ENCODE measurements at regions not wholly inside any gene's neighbourhood (a gene's known extent, or its start where the extent isn't known, plus 50 kb on each side); places are given as distances from the start of the nearest gene placed in this dataset.
A peak's percentile ranks its signal among the peaks of the same experiment; 100 is the strongest.

DNA sequence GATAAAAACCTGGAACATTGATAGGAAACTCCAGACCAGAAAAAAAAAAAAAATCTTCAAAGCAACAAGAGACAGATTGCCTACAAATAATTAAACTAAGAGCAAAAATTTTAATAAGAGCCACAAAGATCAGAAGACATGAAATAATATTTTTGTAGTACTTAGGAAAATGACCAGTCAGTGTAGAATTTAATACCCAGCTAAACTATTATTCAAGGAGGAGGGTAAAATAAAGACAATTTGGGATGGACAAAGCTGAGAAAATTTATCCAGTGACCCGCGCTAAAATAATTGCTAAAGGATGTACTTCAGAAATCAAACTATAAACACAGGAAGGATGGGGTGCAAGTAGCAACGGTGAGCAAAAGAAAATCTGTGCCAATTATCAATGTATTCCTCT is 133.2 kb downstream of the AQP9 start:
- DNase-seq = no peak

GRCh38 chr15:58273104-58273503 is 134.9 kb downstream of the AQP9 start:
- DNase-seq = no peak

- DNase-seq = no peak
Measured at GRCh38 chr15:58274885-58275284, 136.7 kb downstream of the AQP9 start.

- DNase-seq = no peak
Measured at GRCh38 chr15:58275785-58276184, 137.6 kb downstream of the AQP9 start.

DNA sequence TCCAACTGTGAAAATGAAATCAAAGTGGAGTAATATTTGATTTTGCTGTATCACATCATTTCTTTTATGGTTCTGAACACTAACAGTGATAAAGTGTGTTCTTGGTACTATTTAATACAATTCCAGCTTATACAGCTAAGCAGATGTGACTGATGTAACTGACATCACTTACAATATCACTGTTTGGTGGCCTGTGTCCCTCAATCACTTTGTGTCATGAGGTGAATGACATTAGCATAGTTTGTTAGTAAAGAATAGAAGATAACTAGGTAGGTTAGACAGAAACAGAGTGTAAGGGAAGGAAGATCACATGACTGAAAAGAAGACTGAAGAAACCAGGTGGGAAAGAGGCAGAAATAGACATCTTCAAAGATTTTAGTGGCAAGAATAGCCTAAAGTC is 138.7 kb downstream of the AQP9 start:
- DNase-seq = no peak

- no peak for DNase-seq
Measured at GRCh38 chr15:58277333-58277732, 139.2 kb downstream of the AQP9 start.

DNA sequence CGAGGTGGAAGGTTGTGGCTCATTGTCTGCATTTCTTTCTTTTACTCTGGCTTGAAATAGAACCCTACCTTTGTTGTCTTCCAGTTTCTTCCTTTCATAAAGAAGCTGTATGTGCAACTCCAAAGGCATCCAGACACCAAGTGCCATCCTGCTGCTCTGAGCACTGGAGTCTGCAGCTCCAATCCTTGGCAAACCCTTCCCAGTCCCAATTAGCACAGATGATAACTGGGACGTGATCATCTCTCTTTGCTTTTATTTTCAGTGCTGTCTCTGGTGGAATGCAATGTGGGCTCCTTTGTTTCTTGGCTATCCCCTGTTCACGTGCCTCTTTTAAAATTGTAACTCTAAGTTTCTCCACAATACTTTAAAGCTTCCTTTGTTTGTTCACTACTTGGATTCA is 140.9 kb downstream of the AQP9 start:
- no peak for DNase-seq

DNA sequence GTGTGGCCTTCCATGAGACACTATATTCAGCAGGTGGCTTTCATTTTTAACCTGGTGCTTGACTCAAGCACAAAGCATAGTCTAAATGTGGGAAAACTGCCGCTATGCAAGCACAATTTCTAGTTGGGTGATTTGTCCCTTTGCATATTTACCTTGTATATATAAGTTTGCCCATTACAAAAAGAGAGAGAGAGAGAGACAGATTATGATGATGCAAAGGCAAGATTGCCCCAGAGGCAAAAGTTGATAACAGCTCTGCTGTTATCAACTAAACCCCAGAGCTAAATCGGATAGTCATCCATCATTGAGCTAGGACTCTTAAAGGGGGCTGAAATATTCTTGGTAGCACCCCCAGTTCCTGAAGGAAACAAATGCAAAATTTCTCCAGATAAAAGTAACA is 141.5 kb downstream of the AQP9 start:
- DNase-seq = no peak

GRCh38 chr15:58282060-58282708 is 144.0 kb downstream of the AQP9 start:
- DNase-seq = no peak

- no peak for DNase-seq
Measured at GRCh38 chr15:58283302-58283701, 145.1 kb downstream of the AQP9 start.

GRCh38 chr15:58284293-58284692 is 146.1 kb downstream of the AQP9 start:
- no peak for DNase-seq

- no peak for DNase-seq
Measured at GRCh38 chr15:58285212-58285920, 146.4 kb upstream of the LIPC start.

- no peak for DNase-seq
Measured at GRCh38 chr15:58285921-58286278, 145.9 kb upstream of the LIPC start.

GRCh38 chr15:58286523-58286922 is 145.3 kb upstream of the LIPC start:
- no peak for DNase-seq

GRCh38 chr15:58287891-58288290 is 143.9 kb upstream of the LIPC start:
- DNase-seq = no peak

DNA sequence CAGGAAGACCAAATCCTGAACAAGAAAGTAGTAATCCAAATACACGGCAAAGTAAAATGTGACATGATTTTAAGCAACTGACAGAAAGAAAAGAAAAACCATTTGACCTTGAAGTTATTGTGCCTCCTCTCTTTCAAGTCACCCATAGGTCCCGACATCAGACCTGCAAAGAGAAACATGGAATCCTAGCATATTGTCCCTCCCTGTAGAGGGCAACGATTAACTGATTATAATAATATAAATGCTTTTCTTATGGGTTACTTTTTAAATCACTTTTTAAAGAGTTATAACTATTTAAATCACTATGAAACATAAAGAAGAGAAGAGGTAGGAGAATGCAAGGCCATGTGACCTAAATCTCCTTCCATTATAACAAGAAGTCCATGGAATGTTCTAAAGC is 143.2 kb upstream of the LIPC start:
- DNase-seq = no peak

DNA sequence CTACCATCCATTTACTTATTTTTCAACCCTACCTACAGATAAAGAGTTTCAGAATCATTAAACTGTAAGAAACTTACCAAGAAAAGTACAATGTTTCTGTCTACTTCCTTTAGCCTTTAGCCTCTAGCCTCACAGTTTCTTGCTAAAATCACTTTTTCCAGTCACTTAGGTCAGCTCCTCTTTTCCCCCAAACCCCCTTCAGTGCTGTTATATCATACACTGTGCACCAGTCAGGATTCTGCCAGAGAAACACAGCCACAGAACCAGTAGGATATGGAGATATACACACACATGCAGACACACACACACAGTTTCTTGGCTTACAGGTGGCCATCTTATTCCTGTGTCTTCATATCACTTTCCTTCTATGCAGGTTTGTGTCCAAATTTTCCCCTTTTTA is 139.9 kb upstream of the LIPC start:
- no peak for DNase-seq

GRCh38 chr15:58292751-58293175 is 139.0 kb upstream of the LIPC start:
- DNase-seq = peak; percentile 17

DNA sequence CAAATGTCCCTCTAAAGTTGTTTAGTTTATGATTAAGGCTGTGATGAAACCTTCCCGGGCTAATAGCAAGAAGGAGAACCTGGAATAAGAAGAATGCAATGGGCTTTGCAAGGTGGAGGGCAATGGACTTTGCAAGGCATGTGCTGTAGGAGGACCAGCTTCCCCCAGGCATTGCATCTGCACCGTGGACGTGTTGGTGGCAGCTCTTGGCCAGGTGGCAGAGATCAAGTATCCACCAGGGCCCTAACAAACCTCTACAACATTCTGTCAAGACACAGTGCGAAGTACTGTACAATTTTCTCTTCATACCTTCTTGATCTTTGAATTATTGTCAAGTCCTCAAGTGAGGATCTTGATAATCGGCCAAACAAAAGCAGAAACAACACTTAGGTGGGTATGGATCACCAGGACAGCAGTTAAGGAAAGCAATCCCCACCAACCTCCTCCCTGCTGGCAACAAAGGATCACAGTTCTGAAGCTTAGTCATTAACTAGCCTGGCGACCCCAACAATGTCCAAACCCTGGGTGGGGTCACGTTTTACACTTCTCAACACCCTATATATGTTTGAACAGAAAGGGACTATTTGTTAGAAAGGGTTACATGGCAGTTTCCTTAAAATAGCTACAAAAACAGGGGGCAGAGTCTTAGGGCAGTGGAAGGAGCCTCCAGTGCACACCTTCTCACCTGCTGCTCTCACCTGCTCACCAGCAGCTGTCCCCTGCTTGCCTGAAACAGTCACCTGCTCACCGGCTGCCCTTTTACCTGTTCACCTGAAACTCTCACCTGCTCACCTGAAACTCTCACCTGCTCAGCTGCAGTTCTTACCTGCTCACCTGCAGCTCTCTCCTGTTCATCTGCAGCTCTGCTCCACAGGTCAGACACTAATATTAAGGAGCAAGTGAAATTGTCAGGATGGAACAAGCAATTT is 137.9 kb upstream of the LIPC start:
- DNase-seq = no peak

DNA sequence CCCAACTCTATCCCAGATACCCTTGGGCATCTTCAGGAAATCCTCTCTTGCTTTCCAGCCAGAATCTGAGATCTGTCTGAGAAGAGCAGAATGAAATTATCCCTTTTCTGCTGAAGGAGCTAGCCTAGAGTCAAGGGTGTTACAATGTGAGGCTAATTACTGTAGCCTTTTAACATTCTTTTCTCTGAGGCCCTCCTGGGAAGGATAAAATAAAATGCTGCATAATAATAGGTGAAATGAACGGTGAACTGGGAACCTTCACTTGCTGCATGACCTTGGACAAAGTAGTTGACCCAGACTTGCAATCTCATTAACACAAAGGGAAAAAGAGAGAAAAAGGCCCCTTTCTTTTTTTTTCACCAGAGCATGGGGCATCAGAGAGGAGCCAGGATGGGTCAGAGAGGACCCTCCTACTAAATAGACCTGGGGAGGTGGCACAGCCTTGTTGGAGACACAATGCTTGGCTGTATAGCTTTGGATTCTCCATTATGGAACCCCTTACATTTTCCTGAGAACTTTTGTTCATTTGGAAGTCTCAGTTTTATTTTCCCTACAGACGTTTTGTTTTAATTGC is 137.0 kb upstream of the LIPC start:
- DNase-seq = no peak

DNA sequence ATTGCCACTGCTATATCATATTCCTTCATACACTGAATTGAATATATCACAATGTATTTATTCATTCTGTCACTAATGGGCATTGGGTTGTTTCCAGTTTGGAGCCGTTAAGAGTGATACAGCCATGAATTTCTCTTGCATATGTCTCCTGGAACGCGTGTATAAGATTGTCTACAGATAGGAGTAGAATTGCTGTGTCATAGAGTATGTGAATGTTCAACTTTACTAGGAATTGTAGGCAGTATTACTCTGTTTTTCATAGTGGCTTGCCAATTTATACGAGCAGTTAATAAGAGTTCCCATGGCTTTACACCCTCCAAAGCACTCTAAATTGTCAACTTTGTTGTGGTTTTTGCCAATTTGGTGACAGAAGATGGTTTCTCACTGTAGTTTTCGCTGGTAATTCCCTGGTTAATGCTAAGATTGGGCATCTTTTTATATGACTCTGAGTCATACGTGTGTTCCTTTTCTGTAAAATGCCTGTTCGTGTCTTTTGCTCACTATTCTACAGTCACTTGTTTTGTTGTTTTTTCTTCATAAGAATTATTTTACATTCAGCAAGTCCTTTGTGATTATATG is 136.1 kb upstream of the LIPC start:
- DNase-seq = no peak

DNA sequence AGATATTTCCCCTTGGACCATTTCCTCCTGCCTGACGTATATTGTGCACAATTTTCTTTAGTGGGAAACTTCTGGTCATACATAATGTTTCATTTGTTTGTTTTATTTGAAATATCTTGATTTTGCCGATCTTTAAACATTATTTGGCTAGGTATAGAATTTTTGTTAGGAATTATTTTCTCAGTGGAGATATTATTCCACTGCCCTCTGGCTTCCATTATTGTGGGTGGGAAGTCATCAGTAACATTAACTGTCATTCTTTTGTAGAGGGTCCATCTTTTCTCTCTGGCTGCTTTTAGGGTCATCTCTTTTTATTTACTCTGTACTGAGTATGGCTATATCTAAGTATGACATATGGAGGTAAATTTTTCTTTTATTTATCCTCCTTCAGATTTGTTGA is 135.5 kb upstream of the LIPC start:
- no peak for DNase-seq

- DNase-seq = no peak
Measured at GRCh38 chr15:58297639-58298038, 134.2 kb upstream of the LIPC start.
